GM06990 (cell line): ENCODE measurements at regions not wholly inside any gene's neighbourhood (a gene's known extent, or its start where the extent isn't known, plus 50 kb on each side); places are given as distances from the start of the nearest gene placed in this dataset.

Source experiments
- DNase-seq: peaks from one replicate; pipeline ENCODE4 v3.0.0-alpha.2; 2011; ENCODE audit not compliant: insufficient read length; ENCODE audit errors: extremely low read depth
- H3K27me3 ChIP-seq: replicated peaks from 2 replicates; pipeline ENCODE4 v1.6.0; 2011; ENCODE audit warnings: low read length; ENCODE audit not compliant: control insufficient read depth, insufficient read depth
- H3K36me3 ChIP-seq: 2 replicates; pipeline ENCODE4 v1.5.1; 2011; ENCODE audit warnings: low read length; ENCODE audit not compliant: control insufficient read depth, insufficient read depth
- H3K4me3 ChIP-seq: replicated peaks from 2 replicates; pipeline ENCODE4 v1.5.1; 2011; ENCODE audit warnings: low read depth, mild to moderate bottlenecking, control low read depth, low read length
- CTCF ChIP-seq: IDR thresholded peaks from 2 replicates; pipeline ENCODE4 v1.5.1; 2011; ENCODE audit warnings: low read length, control low read depth, mild to moderate bottlenecking, inconsistent platforms; ENCODE audit not compliant: insufficient read depth, poor library complexity, severe bottlenecking

GRCh38 chr10:47243356-47243755 lies 56.6 kb upstream of the GDF10 start:
- Histone ChIP-seq H3K27me3 (no peaks in the 10 kb centered on the region; the same call in none of the 2 replicates), H3K36me3 (no peaks in the 10 kb centered on the region), H3K4me3 (no peak overlapping the region)
- DNase-seq: no peak
- no peak for TF ChIP-seq CTCF

- Histone ChIP-seq H3K27me3 (no peaks in the 10 kb centered on the region; the same call in none of the 2 replicates), H3K36me3 (no peaks in the 10 kb centered on the region), H3K4me3 (no peak overlapping the region)
- DNase-seq: no peak
- no peak for TF ChIP-seq CTCF
Measured at GRCh38 chr10:47243791-47244190, 56.2 kb upstream of the GDF10 start.

- Histone ChIP-seq H3K27me3 (no peaks in the 10 kb centered on the region; the same call in none of the 2 replicates), H3K4me3 (no peak overlapping the region), H3K36me3 (no peaks in the 10 kb centered on the region)
- no peak for DNase-seq
- TF ChIP-seq CTCF: no peak
Measured at GRCh38 chr10:47244560-47245500, 55.2 kb upstream of the GDF10 start.

GRCh38 chr10:47245731-47246350 lies 54.2 kb upstream of the GDF10 start:
- Histone ChIP-seq H3K4me3 (no peak overlapping the region), H3K36me3 (no peaks in the 10 kb centered on the region), H3K27me3 (no peaks in the 10 kb centered on the region; the same call in none of the 2 replicates)
- no peak for DNase-seq
- TF ChIP-seq CTCF: no peak

- H3K27me3 ChIP-seq: no peaks in the 10 kb centered on the region; the same call in none of the 2 replicates
- DNase-seq: no peak
- no peaks in the 10 kb centered on the region for H3K36me3 ChIP-seq
- no peak for TF ChIP-seq CTCF
- no peak overlapping the region for H3K4me3 ChIP-seq
Measured at GRCh38 chr10:47246406-47247147, 53.4 kb upstream of the GDF10 start.
